GM21528 (cell line): ENCODE measurements at regions not wholly inside any gene's neighbourhood (a gene's known extent, or its start where the extent isn't known, plus 50 kb on each side); places are given as distances from the start of the nearest gene placed in this dataset.

ENCODE experiments used
- ATAC-seq: cut with Tn5 transposase; IDR thresholded peaks from one replicate; pipeline ENCODE4 v1.9.1; 2021; ENCODE audit warnings: mild to moderate bottlenecking, moderate library complexity; ENCODE audit not compliant: unreplicated experiment, low FRiP score

- no peak for ATAC-seq
These were observed 109.4 kb upstream of the SSTR1 start for GRCh38 chr14:38098074-38098836.

GRCh38 chr14:38101679-38102078, 106.0 kb upstream of the SSTR1 start:
- ATAC-seq, result no peak

GRCh38 chr14:38103542-38104225, 104.0 kb upstream of the SSTR1 start:
- no peak for ATAC-seq

GRCh38 chr14:38105106-38105702, 102.5 kb upstream of the SSTR1 start:
- ATAC-seq, result no peak

GRCh38 chr14:38107216-38107631, 100.5 kb upstream of the SSTR1 start:
- no peak for ATAC-seq

GRCh38 chr14:38108681-38109080, 99.0 kb upstream of the SSTR1 start:
- ATAC-seq, result no peak

- ATAC-seq, result no peak
These were observed 97.4 kb upstream of the SSTR1 start for GRCh38 chr14:38110258-38110657.

GRCh38 chr14:38111046-38111445, 96.7 kb upstream of the SSTR1 start:
- no peak for ATAC-seq

- no peak for ATAC-seq
These were observed 94.2 kb upstream of the SSTR1 start for GRCh38 chr14:38113546-38113945.

GRCh38 chr14:38116895-38117294, 90.8 kb upstream of the SSTR1 start:
- no peak for ATAC-seq

- no peak for ATAC-seq
These were observed 87.6 kb upstream of the SSTR1 start for GRCh38 chr14:38120109-38120508.

GRCh38 chr14:38121320-38122020, 86.2 kb upstream of the SSTR1 start:
- ATAC-seq, result no peak

GRCh38 chr14:38122241-38122640, 85.5 kb upstream of the SSTR1 start:
- no peak for ATAC-seq

GRCh38 chr14:38124506-38124905, 83.2 kb upstream of the SSTR1 start:
- no peak for ATAC-seq

GRCh38 chr14:38125481-38126037, 82.1 kb upstream of the SSTR1 start:
- no peak for ATAC-seq

- ATAC-seq, result no peak
These were observed 80.3 kb upstream of the SSTR1 start for GRCh38 chr14:38127356-38127755.

GRCh38 chr14:38127784-38128183, 79.9 kb upstream of the SSTR1 start:
- ATAC-seq, result no peak

- ATAC-seq, result no peak
These were observed 79.1 kb upstream of the SSTR1 start for GRCh38 chr14:38128640-38129039.

- ATAC-seq, result no peak
These were observed 78.5 kb upstream of the SSTR1 start for GRCh38 chr14:38129192-38129591.

- no peak for ATAC-seq
These were observed 78.0 kb upstream of the SSTR1 start for GRCh38 chr14:38129705-38130104.
